Mammary epithelial cell (primary cell): ENCODE measurements at regions not wholly inside any gene's neighbourhood (a gene's known extent, or its start where the extent isn't known, plus 50 kb on each side); places are given as distances from the start of the nearest gene placed in this dataset.

ENCODE experiments used
- CTCF ChIP-seq, 2 donors: IDR thresholded peaks in 1 of 2; conservative IDR thresholded peaks in 1 of 2; 2 replicates each; pipeline ENCODE4 v1.5.1; 2011 to 2012; ENCODE audit warnings: inconsistent platforms in 2 of 2, low read length in 2 of 2, mild to moderate bottlenecking in 2 of 2, control low read depth in 1 of 2, low read depth in 1 of 2; ENCODE audit not compliant: insufficient read depth in 1 of 2; ENCODE audit errors: extremely low read depth in 1 of 2
- EZH2 ChIP-seq: IDR thresholded peaks from 2 replicates; pipeline ENCODE4 v1.6.1; 2012; ENCODE audit warnings: low read length, inconsistent platforms, borderline replicate concordance

GRCh38 chr13:61712621-61713020, 297.0 kb upstream of the PCDH20 start:
- TF ChIP-seq CTCF (conservative IDR thresholded peaks at IDR 0.05 in 1 of 2, IDR thresholded peaks at IDR 0.05 in 1 of 2; ENCODE audit: extremely low read depth in 1 of 2, insufficient read depth in 1 of 2, low read depth in 1 of 2, low read length in 2 of 2) (no peak), EZH2 (no peak)
